Esophagus squamous epithelium (tissue), 5 donors: ENCODE measurements at regions not wholly inside any gene's neighbourhood (a gene's known extent, or its start where the extent isn't known, plus 50 kb on each side); places are given as distances from the start of the nearest gene placed in this dataset.
"Not testable (repeated sequence)": the region's sequence is repeated elsewhere in the genome, so short reads cannot be mapped to it uniquely, and the experiment has no call there.

Source experiments
- DNase-seq: peaks from one replicate; lab custom pipeline; 2025; lab: John Stamatoyannopoulos, UW
- H3K27ac ChIP-seq, 4 donors: fragments of 200-600 bp; sonication (generic); one replicate each; pipeline ENCODE4 v1.5.1; 2016 to 2019; ENCODE audit warnings: mild to moderate bottlenecking in 1 of 4
- H3K27me3 ChIP-seq, 4 donors: fragments of 200-600 bp; sonication (generic); 1 replicate in 3 of 4; 2 replicates in 1 of 4; pipeline versions ENCODE4 v1.5.1 to v1.6.0; 2017 to 2021; ENCODE audit warnings: antibody characterized with exemption in 1 of 4
- H3K36me3 ChIP-seq, 3 donors: fragments of 200-600 bp; sonication (generic); one replicate each; pipeline ENCODE4 v1.5.1; 2016 to 2019
- H3K4me1 ChIP-seq, 3 donors: fragments of 200-600 bp; sonication (generic); one replicate each; pipeline ENCODE4 v1.5.1; 2017 to 2019
- H3K4me3 ChIP-seq, 4 donors: fragments of 200-600 bp; sonication (generic); 1 replicate in 3 of 4; 2 replicates in 1 of 4; pipeline ENCODE4 v1.5.1; 2016 to 2019; ENCODE audit warnings: mild to moderate bottlenecking in 2 of 4, moderate library complexity in 1 of 4
- H3K9me3 ChIP-seq, 3 donors: fragments of 200-600 bp; sonication (generic); one replicate each; pipeline ENCODE4 v1.5.1; 2016 to 2019
- POLR2A ChIP-seq, 4 donors: fragments of 450-650 bp; IDR thresholded peaks; one replicate each; pipeline ENCODE4 v1.6.1; 2017; ENCODE audit warnings: antibody characterized with exemption in 4 of 4, mild to moderate bottlenecking in 4 of 4, moderate library complexity in 3 of 4
- WGBS, 2 donors: methylation state at CpG; one replicate each; pipeline ENCODE4 v1.1.5; 2018; 5-methylcytosine and 5-hydroxymethylcytosine counted together
- intact Hi-C: fragments of 100-400 bp; cut with DNase I; formaldehyde crosslinking; loops from one replicate; pipeline ENCODE4 v1.15.0; 2022
- TF ChIP-seq, protein P1 (sequence below), 6 experiments: fragments of 450-650 bp in 4 of 6; fragments of 200-600 bp in 2 of 6; sonication (generic) in 2 of 6; IDR thresholded peaks; one replicate each; pipeline ENCODE4 v1.5.1; 2016 to 2019; ENCODE audit warnings: antibody characterized with exemption in 6 of 6, mild to moderate bottlenecking in 4 of 6, moderate library complexity in 4 of 6
- donor health status: DM: yes; HTN: yes; CAD: no.

DNA sequence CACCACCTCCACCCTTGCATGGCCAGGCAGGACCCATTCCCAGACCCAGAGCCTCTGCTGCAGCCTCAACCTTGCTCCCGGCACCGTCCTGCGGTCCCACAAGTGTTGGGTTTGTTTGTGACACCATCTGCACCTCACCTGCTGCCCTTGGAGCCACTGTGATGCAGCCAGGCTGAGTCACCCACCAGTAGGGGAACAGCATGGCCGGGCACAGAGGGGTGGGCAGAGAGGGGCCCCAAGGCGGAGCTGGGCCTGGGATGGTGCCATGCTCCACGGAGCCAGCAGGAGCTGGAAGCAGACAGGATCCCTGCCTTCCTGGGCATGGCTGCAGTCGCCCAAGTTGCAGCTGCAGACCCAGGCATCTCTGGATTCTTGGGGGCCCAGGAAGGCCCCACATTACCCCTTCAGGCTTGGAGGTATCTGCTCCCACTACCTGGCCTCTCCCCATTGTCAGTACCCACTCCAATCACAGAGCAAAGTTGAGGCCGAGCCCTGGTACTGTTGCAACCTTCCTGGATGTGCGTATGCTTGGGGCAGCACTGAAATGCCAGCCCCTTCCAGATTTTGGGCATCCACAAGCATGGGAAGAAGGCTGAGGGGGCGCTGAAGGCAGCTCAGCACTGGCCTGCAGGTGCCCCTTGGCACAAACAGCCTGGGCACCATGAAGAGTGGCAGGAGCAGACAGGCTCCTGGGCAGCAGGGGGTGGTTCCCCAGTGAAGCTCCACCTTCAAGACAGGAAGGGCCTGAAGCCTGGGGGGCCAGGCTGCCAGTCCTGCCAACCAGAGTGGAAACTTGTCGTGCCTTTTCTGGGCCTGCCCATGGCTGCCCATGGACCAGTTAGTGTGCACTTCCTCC lies 172.8 kb downstream of the MATN1 start:
- no CpG with 5 or more reads among the region's 11 CpGs for WGBS, 2 donors
- Histone ChIP-seq H3K27ac (no peak overlapping the region), H3K36me3 (no peaks in the 10 kb centered on the region), H3K9me3 (no peaks in the 10 kb centered on the region), H3K4me1 (no peaks in the 10 kb centered on the region), H3K4me3 (no peak overlapping the region), H3K27me3 (peaks cover 0 to 7% (median 0%) of the 10 kb centered on the region in 4 donors)
- intact Hi-C loops: no loop called here
- DNase-seq: no peak
- TF ChIP-seq, protein P1, sequence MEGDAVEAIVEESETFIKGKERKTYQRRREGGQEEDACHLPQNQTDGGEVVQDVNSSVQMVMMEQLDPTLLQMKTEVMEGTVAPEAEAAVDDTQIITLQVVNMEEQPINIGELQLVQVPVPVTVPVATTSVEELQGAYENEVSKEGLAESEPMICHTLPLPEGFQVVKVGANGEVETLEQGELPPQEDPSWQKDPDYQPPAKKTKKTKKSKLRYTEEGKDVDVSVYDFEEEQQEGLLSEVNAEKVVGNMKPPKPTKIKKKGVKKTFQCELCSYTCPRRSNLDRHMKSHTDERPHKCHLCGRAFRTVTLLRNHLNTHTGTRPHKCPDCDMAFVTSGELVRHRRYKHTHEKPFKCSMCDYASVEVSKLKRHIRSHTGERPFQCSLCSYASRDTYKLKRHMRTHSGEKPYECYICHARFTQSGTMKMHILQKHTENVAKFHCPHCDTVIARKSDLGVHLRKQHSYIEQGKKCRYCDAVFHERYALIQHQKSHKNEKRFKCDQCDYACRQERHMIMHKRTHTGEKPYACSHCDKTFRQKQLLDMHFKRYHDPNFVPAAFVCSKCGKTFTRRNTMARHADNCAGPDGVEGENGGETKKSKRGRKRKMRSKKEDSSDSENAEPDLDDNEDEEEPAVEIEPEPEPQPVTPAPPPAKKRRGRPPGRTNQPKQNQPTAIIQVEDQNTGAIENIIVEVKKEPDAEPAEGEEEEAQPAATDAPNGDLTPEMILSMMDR (IDR thresholded peaks at IDR 0.05): no peak

DNA sequence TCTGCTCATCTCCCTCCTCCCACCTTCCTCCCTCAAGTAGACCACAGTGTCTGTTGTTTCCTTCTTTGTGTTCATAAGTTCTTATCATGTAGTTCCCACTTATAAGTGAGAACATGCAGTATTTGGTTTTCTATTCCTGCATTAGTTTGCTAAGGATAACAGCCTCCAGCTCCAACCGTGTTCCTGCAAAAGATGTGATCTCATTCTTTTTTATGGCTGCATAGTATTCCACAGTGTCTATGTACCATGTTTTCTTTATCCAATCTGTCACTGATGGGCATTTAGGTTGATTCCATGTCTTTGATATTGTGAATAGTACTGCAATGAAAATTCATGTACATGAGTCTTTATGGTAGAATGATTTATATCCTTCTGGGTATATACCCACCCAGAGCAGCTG lies 173.5 kb downstream of the MATN1 start:
- H3K36me3 ChIP-seq, H3K4me1 ChIP-seq, H3K4me3 ChIP-seq, intact Hi-C loops, DNase-seq, H3K9me3 ChIP-seq, H3K27me3 ChIP-seq, H3K27ac ChIP-seq: not testable (repeated sequence)
- 86 to 92% methylated on average over 1 of the region's 1 CpG for WGBS, 2 donors

GRCh38 chr1:30548294-30548693 lies 175.1 kb downstream of the MATN1 start:
- H3K4me1 ChIP-seq: no peaks in the 10 kb centered on the region
- TF ChIP-seq, protein P1 (IDR thresholded peaks at IDR 0.05): no peak
- no peak for TF ChIP-seq POLR2A (IDR thresholded peaks at IDR 0.05)
- 83 to 89% methylated on average over 2 of the region's 2 CpGs for WGBS, 2 donors
- no peaks in the 10 kb centered on the region for H3K36me3 ChIP-seq
- intact Hi-C loops: no loop called here
- H3K27ac ChIP-seq: no peak overlapping the region
- no peak overlapping the region for H3K4me3 ChIP-seq
- peaks cover 0 to 7% (median 0%) of the 10 kb centered on the region in 4 donors for H3K27me3 ChIP-seq
- no peaks in the 10 kb centered on the region for H3K9me3 ChIP-seq
- no peak for DNase-seq

DNA sequence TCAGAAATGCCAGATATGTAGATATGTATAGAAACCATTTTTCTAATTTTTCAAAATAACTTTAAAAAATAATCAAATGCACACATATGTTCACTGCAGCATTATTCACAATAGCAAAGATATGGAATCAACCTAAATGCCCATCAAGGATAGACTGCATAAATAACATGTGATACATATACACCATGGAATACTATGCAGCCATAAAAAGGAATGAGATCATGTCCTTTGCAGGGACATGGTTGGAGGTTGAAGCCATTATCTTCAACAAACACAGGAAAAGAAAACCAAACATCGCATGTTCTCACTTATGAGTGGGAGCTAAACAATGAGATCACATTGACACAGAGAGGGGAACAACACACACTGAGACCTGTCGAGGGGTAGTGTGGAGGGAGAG lies 176.1 kb downstream of the MATN1 start:
- H3K4me1 ChIP-seq, intact Hi-C loops, H3K4me3 ChIP-seq, DNase-seq, H3K9me3 ChIP-seq, H3K27me3 ChIP-seq, H3K27ac ChIP-seq, H3K36me3 ChIP-seq: not testable (repeated sequence)
- 45 to 70% methylated on average over 2 of the region's 2 CpGs for WGBS, 2 donors

GRCh38 chr1:30545365-30545764 lies 178.0 kb downstream of the MATN1 start:
- Histone ChIP-seq H3K4me3 (no peak overlapping the region), H3K9me3 (no peaks in the 10 kb centered on the region), H3K4me1 (no peaks in the 10 kb centered on the region), H3K36me3 (no peaks in the 10 kb centered on the region), H3K27me3 (peaks cover 0 to 3% (median 0%) of the 10 kb centered on the region in 4 donors), H3K27ac (no peak overlapping the region)
- DNase-seq: no peak
- TF ChIP-seq, protein P1 (IDR thresholded peaks at IDR 0.05): no peak
- TF ChIP-seq POLR2A (IDR thresholded peaks at IDR 0.05): no peak
- WGBS, 2 donors: 32 to 34% methylated on average over 4 of the region's 4 CpGs
- intact Hi-C loops: no loop called here

GRCh38 chr1:30541721-30542485 lies 181.5 kb downstream of the MATN1 start:
- intact Hi-C loops: no loop called here
- 73 to 80% methylated on average over 8 to 10 of the region's 10 CpGs for WGBS, 2 donors
- no peak overlapping the region for H3K4me3 ChIP-seq
- H3K27me3 ChIP-seq: no peaks in the 10 kb centered on the region
- H3K9me3 ChIP-seq: no peaks in the 10 kb centered on the region
- no peak for DNase-seq
- TF ChIP-seq, protein P1 (IDR thresholded peaks at IDR 0.05): no peak
- no peak for TF ChIP-seq POLR2A (IDR thresholded peaks at IDR 0.05)
- no peaks in the 10 kb centered on the region for H3K4me1 ChIP-seq
- H3K36me3 ChIP-seq: no peaks in the 10 kb centered on the region
- no peak overlapping the region for H3K27ac ChIP-seq
